Coronary artery (tissue), 2 donors: ENCODE measurements at regions not wholly inside any gene's neighbourhood (a gene's known extent, or its start where the extent isn't known, plus 50 kb on each side); places are given as distances from the start of the nearest gene placed in this dataset.

Experiments
- DNase-seq: peaks from one replicate; pipeline ENCODE4 v3.0.0-alpha.2; 2017; ENCODE audit warnings: low spot score
- H3K27ac ChIP-seq, 2 donors: fragments of 200-600 bp; sonication (generic); one replicate each; pipeline ENCODE4 v1.5.1; 2016 to 2019
- H3K4me3 ChIP-seq: fragments of 200-600 bp; sonication (generic); 2 replicates; pipeline ENCODE4 v1.5.1; 2016; ENCODE audit warnings: mild to moderate bottlenecking, moderate library complexity
- CTCF ChIP-seq: fragments of 200-600 bp; sonication (generic); IDR thresholded peaks from one replicate; pipeline ENCODE4 v1.5.1; 2019; ENCODE audit warnings: antibody characterized with exemption

GRCh38 chr13:64020126-64020525 is 2604.5 kb upstream of the PCDH20 start:
- no peak for DNase-seq
- TF ChIP-seq CTCF = no peak
- H3K27ac ChIP-seq = no peak overlapping the region
- no peak overlapping the region for H3K4me3 ChIP-seq

- no peak for TF ChIP-seq CTCF
- no peak for DNase-seq
- Histone ChIP-seq H3K4me3 (no peak overlapping the region), H3K27ac (no peak overlapping the region)
Measured at GRCh38 chr13:64007339-64007738, 2591.7 kb upstream of the PCDH20 start.

GRCh38 chr13:64000321-64000720 is 2584.7 kb upstream of the PCDH20 start:
- no peak for DNase-seq
- no peak overlapping the region for H3K4me3 ChIP-seq
- TF ChIP-seq CTCF = no peak

GRCh38 chr13:63999614-64000305 is 2584.1 kb upstream of the PCDH20 start:
- DNase-seq = no peak
- Histone ChIP-seq H3K27ac (no peak overlapping the region), H3K4me3 (no peak overlapping the region)
- no peak for TF ChIP-seq CTCF

More at GRCh38 chr13:64000321-64000720, 2584.7 kb upstream of the PCDH20 start:
- no peak overlapping the region for H3K27ac ChIP-seq

GRCh38 chr13:63983366-63983765 is 2567.7 kb upstream of the PCDH20 start:
- no peak overlapping the region for H3K27ac ChIP-seq
- TF ChIP-seq CTCF = no peak
- no peak overlapping the region for H3K4me3 ChIP-seq
- no peak for DNase-seq

GRCh38 chr13:63979951-63980350 is 2564.3 kb upstream of the PCDH20 start:
- H3K27ac ChIP-seq = no peak overlapping the region
- no peak for DNase-seq
- no peak overlapping the region for H3K4me3 ChIP-seq
- no peak for TF ChIP-seq CTCF

- H3K27ac ChIP-seq = no peak overlapping the region
- H3K4me3 ChIP-seq = no peak overlapping the region
- DNase-seq = no peak
- TF ChIP-seq CTCF = no peak
Measured at GRCh38 chr13:63972328-63972727, 2556.7 kb upstream of the PCDH20 start.
